ENCODE measurements at regions not wholly inside any gene's neighbourhood (a gene's known extent, or its start where the extent isn't known, plus 50 kb on each side); places are given as distances from the start of the nearest gene placed in this dataset.
A peak's percentile ranks its signal among the peaks of the same experiment; 100 is the strongest.

GRCh38 chr7:58316-58715 is 134.1 kb upstream of the FAM20C start:
- H2AK5ac ChIP-seq (ENCODE audit: low read depth, low read length): no peak overlapping the region
- no peak overlapping the region for H3K18ac ChIP-seq (ENCODE audit: low read length)
- H4K8ac ChIP-seq (ENCODE audit: low read depth, low read length): no peak overlapping the region
- H3K4me2 ChIP-seq (ENCODE audit: insufficient read depth, low read length, poor library complexity, severe bottlenecking): no peak overlapping the region
- H3K27ac ChIP-seq (replicated peaks; ENCODE audit: low read length): no peak overlapping the region
- no peaks in the 10 kb centered on the region for H3K79me1 ChIP-seq (ENCODE audit: low read depth, low read length)
- no peak overlapping the region for H3K9ac ChIP-seq (ENCODE audit: low read depth, low read length, poor library complexity)
- no peak overlapping the region for H3K4me3 ChIP-seq (ENCODE audit: low read length in 2 of 2)
- H3K36me3 ChIP-seq (replicated peaks in 1 of 2; ENCODE audit: control insufficient read depth in 2 of 2, insufficient read depth in 2 of 2, low read length in 2 of 2): no peaks in the 10 kb centered on the region
- no peak overlapping the region for H3K4ac ChIP-seq (ENCODE audit: low read length)
- no peaks in the 10 kb centered on the region for H3K9me3 ChIP-seq (replicated peaks in 1 of 2; ENCODE audit: control insufficient read depth in 2 of 2, insufficient read depth in 1 of 2, low read depth in 1 of 2, low read length in 2 of 2)
- DNase-seq (ENCODE audit: low spot score): no peak
- H3K23ac ChIP-seq (ENCODE audit: low read depth, low read length, poor library complexity): no peak overlapping the region
- H2BK15ac ChIP-seq (ENCODE audit: low read length): no peak overlapping the region
- no peak overlapping the region for H2BK120ac ChIP-seq (ENCODE audit: low read depth, low read length)
- no CpG with 5 or more reads among the region's 7 CpGs for WGBS, 2 donors (ENCODE audit: extremely low coverage in 2 of 2, insufficient read length in 2 of 2, insufficient replicate concordance in 1 of 2)
- H2BK12ac ChIP-seq (ENCODE audit: low read length): no peak overlapping the region
- no peak overlapping the region for H3K14ac ChIP-seq (ENCODE audit: low read length)
- H2AFZ ChIP-seq (ENCODE audit: low read length): no peak overlapping the region
- H2BK5ac ChIP-seq (ENCODE audit: low read length): no peak overlapping the region
- H3K4me1 ChIP-seq (ENCODE audit: control insufficient read depth in 2 of 2, insufficient read depth in 1 of 2, low read depth in 1 of 2, low read length in 2 of 2): peaks cover 0 to 2% of the 10 kb centered on the region in 2 donors
- H3K27me3 ChIP-seq (ENCODE audit: control insufficient read depth in 3 of 3, insufficient read depth in 3 of 3, low read depth in 1 of 3, low read length in 3 of 3): peaks cover 0 to 45% (median 2%) of the 10 kb centered on the region in 3 experiments
- no peak overlapping the region for H4K91ac ChIP-seq (ENCODE audit: low read depth, low read length, poor library complexity)

DNA sequence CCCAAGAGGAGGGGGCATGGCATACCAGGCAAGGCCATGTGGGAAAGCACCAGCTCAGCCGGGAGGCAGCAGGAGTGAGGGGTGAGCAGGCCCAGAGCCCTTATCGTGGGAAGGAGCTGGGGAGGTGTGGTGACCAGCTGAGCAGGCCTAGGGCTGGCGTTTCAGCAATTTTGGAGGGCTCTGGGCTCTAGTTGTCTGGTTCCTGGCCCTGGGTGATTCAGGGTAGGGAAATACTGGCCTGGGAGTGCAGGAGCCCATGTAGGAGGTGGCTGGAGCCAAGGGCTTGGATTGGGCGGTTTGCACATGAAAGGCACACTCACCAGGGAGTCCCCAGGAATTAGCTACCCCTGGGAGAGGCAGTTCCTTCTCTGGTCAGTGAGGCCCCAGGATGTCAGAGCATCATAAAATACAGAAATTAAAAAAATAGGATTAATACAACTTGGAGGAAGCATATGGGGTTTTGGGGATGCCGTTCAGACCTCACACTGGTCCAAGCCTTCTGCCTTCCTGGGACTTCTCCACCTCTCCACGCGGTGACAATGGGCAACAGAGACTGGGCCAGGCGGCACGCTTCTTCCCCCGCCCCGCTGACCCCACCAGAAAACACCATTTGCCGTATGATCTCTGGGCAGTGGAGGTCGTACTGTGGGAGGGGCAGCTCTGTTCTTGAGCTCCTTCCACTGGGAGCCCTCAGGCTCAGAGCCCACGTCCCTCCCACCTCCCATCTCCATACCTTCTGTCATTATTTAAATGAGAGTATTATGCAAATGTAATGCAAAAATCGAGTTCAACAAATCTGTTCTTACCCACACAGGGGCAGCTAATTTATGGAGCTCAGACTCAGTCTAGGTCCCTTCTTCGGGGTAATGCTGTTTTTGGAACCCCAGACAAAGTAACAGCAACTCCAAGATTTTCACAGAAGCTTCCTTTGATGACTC is 133.0 kb upstream of the FAM20C start:
- H3K9ac ChIP-seq (ENCODE audit: low read depth, low read length, poor library complexity): no peak overlapping the region
- no peak overlapping the region for H3K18ac ChIP-seq (ENCODE audit: low read length)
- no peaks in the 10 kb centered on the region for H3K79me1 ChIP-seq (ENCODE audit: low read depth, low read length)
- H2BK12ac ChIP-seq (ENCODE audit: low read length): no peak overlapping the region
- no peak overlapping the region for H2BK120ac ChIP-seq (ENCODE audit: low read depth, low read length)
- H2AK5ac ChIP-seq (ENCODE audit: low read depth, low read length): no peak overlapping the region
- H2AFZ ChIP-seq (ENCODE audit: low read length): no peak overlapping the region
- H4K91ac ChIP-seq (ENCODE audit: low read depth, low read length, poor library complexity): no peak overlapping the region
- peak overlapping the region; percentile 58 for H3K14ac ChIP-seq (ENCODE audit: low read length)
- no peak overlapping the region for H2BK15ac ChIP-seq (ENCODE audit: low read length)
- H3K4me2 ChIP-seq (ENCODE audit: insufficient read depth, low read length, poor library complexity, severe bottlenecking): no peak overlapping the region
- no peak overlapping the region for H2BK5ac ChIP-seq (ENCODE audit: low read length)
- H3K4me3 ChIP-seq (ENCODE audit: low read length in 2 of 2): no peak overlapping the region
- no peak for DNase-seq (ENCODE audit: low spot score)
- H3K27ac ChIP-seq (replicated peaks; ENCODE audit: low read length): no peak overlapping the region
- no CpG with 5 or more reads among the region's 16 CpGs for WGBS, 2 donors (ENCODE audit: extremely low coverage in 2 of 2, insufficient read length in 2 of 2, insufficient replicate concordance in 1 of 2)
- no peaks in the 10 kb centered on the region for H3K36me3 ChIP-seq (replicated peaks in 1 of 2; ENCODE audit: control insufficient read depth in 2 of 2, insufficient read depth in 2 of 2, low read length in 2 of 2)
- peak overlapping the region; percentile 36 for H3K23ac ChIP-seq (ENCODE audit: low read depth, low read length, poor library complexity)
- H3K9me3 ChIP-seq (replicated peaks in 1 of 2; ENCODE audit: control insufficient read depth in 2 of 2, insufficient read depth in 1 of 2, low read depth in 1 of 2, low read length in 2 of 2): no peaks in the 10 kb centered on the region
- H3K4me1 ChIP-seq (ENCODE audit: control insufficient read depth in 2 of 2, insufficient read depth in 1 of 2, low read depth in 1 of 2, low read length in 2 of 2): peaks cover 0 to 2% of the 10 kb centered on the region in 2 donors
- peaks cover 0 to 41% (median 2%) of the 10 kb centered on the region in 3 experiments for H3K27me3 ChIP-seq (ENCODE audit: control insufficient read depth in 3 of 3, insufficient read depth in 3 of 3, low read depth in 1 of 3, low read length in 3 of 3)
- H3K4ac ChIP-seq (ENCODE audit: low read length): no peak overlapping the region
- no peak overlapping the region for H4K8ac ChIP-seq (ENCODE audit: low read depth, low read length)

DNA sequence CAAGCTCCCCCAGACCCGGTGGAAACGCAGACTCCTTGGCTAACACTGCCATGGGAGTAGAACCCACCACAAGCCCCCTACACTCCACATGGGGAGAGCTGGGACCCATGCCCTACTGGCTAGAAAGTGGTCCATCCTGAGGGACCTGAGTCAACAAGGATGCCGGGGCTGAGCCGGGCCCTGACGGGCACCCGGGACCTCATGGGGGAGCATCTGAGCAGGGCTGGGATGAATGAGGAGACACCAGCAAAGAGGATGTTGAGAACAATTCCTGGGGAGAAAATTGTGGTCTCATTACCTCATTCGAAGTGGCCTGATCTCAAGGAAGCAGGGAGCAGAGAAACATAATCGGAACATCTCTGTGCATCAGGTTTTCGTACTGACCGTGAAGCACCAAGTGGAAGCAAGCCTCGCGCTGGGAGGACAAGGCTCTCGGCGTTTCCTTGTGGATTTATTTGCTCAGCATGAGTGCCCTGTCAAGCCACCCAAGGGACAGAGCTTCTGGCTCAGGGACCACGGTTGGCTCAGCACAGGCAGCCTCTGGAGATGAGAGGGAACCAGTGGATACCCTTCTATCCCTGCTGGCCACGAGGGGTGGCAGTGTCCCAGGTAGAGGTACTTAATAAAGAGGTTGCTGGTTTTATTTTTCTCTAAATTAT is 132.2 kb upstream of the FAM20C start:
- Histone ChIP-seq H3K27me3 (ENCODE audit: control insufficient read depth in 3 of 3, insufficient read depth in 3 of 3, low read depth in 1 of 3, low read length in 3 of 3) (peaks cover 0 to 40% (median 2%) of the 10 kb centered on the region in 3 experiments), H3K23ac (ENCODE audit: low read depth, low read length, poor library complexity) (peak overlapping the region; percentile 23), H3K4me3 (ENCODE audit: low read length in 2 of 2) (no peak overlapping the region), H3K18ac (ENCODE audit: low read length) (no peak overlapping the region), H3K4me2 (ENCODE audit: insufficient read depth, low read length, poor library complexity, severe bottlenecking) (no peak overlapping the region), H2AK5ac (ENCODE audit: low read depth, low read length) (no peak overlapping the region), H4K91ac (ENCODE audit: low read depth, low read length, poor library complexity) (no peak overlapping the region), H3K27ac (replicated peaks; ENCODE audit: low read length) (no peak overlapping the region), H2AFZ (ENCODE audit: low read length) (no peak overlapping the region), H2BK120ac (ENCODE audit: low read depth, low read length) (no peak overlapping the region), H3K4me1 (ENCODE audit: control insufficient read depth in 2 of 2, insufficient read depth in 1 of 2, low read depth in 1 of 2, low read length in 2 of 2) (peaks cover 3 to 4% of the 10 kb centered on the region in 2 donors), H3K9me3 (replicated peaks in 1 of 2; ENCODE audit: control insufficient read depth in 2 of 2, insufficient read depth in 1 of 2, low read depth in 1 of 2, low read length in 2 of 2) (no peaks in the 10 kb centered on the region), H2BK12ac (ENCODE audit: low read length) (no peak overlapping the region), H2BK15ac (ENCODE audit: low read length) (no peak overlapping the region), H4K8ac (ENCODE audit: low read depth, low read length) (no peak overlapping the region), H3K9ac (ENCODE audit: low read depth, low read length, poor library complexity) (no peak overlapping the region), H2BK5ac (ENCODE audit: low read length) (no peak overlapping the region), H3K79me1 (ENCODE audit: low read depth, low read length) (no peaks in the 10 kb centered on the region), H3K14ac (ENCODE audit: low read length) (no peak overlapping the region), H3K36me3 (replicated peaks in 1 of 2; ENCODE audit: control insufficient read depth in 2 of 2, insufficient read depth in 2 of 2, low read length in 2 of 2) (no peaks in the 10 kb centered on the region), H3K4ac (ENCODE audit: low read length) (no peak overlapping the region)
- no CpG with 5 or more reads among the region's 16 CpGs for WGBS, 2 donors (ENCODE audit: extremely low coverage in 2 of 2, insufficient read length in 2 of 2, insufficient replicate concordance in 1 of 2)
- DNase-seq (ENCODE audit: low spot score): no peak

DNA sequence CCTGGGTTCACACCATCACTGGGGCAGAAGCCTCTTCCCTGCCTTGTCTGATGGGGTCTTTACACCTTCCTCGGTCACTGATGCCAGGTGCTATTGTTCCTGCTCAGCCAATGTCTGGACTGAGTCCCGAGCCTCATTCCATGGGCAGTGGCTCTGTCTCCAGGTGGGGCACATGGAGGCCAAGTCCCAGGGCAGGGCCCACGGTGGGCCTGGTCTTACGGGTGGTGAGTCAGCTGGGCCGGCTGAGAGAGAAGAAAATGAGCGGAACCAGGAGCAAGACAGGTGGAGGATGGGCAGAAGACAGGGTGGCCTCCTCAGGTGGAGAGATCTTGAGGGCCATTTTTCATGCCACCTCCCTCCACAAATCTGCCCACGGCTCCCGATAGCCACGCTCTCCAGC is 131.7 kb upstream of the FAM20C start:
- H2BK120ac ChIP-seq (ENCODE audit: low read depth, low read length): no peak overlapping the region
- no peaks in the 10 kb centered on the region for H3K36me3 ChIP-seq (replicated peaks in 1 of 2; ENCODE audit: control insufficient read depth in 2 of 2, insufficient read depth in 2 of 2, low read length in 2 of 2)
- no peaks in the 10 kb centered on the region for H3K79me1 ChIP-seq (ENCODE audit: low read depth, low read length)
- no peak overlapping the region for H4K8ac ChIP-seq (ENCODE audit: low read depth, low read length)
- no peak overlapping the region for H3K4me2 ChIP-seq (ENCODE audit: insufficient read depth, low read length, poor library complexity, severe bottlenecking)
- H3K4ac ChIP-seq (ENCODE audit: low read length): no peak overlapping the region
- H2AK5ac ChIP-seq (ENCODE audit: low read depth, low read length): no peak overlapping the region
- H3K4me1 ChIP-seq (ENCODE audit: control insufficient read depth in 2 of 2, insufficient read depth in 1 of 2, low read depth in 1 of 2, low read length in 2 of 2): peaks cover 3 to 4% of the 10 kb centered on the region in 2 donors
- H3K14ac ChIP-seq (ENCODE audit: low read length): no peak overlapping the region
- no peak for DNase-seq (ENCODE audit: low spot score)
- peak overlapping the region; percentile 21 for H3K18ac ChIP-seq (ENCODE audit: low read length)
- H2BK5ac ChIP-seq (ENCODE audit: low read length): no peak overlapping the region
- no peaks in the 10 kb centered on the region for H3K9me3 ChIP-seq (replicated peaks in 1 of 2; ENCODE audit: control insufficient read depth in 2 of 2, insufficient read depth in 1 of 2, low read depth in 1 of 2, low read length in 2 of 2)
- H3K27me3 ChIP-seq (ENCODE audit: control insufficient read depth in 3 of 3, insufficient read depth in 3 of 3, low read depth in 1 of 3, low read length in 3 of 3): peaks cover 0 to 38% (median under 1%) of the 10 kb centered on the region in 3 experiments
- no peak overlapping the region for H2BK15ac ChIP-seq (ENCODE audit: low read length)
- no peak overlapping the region for H2AFZ ChIP-seq (ENCODE audit: low read length)
- H3K9ac ChIP-seq (ENCODE audit: low read depth, low read length, poor library complexity): peak overlapping the region; percentile 6
- H3K23ac ChIP-seq (ENCODE audit: low read depth, low read length, poor library complexity): no peak overlapping the region
- H3K27ac ChIP-seq (replicated peaks; ENCODE audit: low read length): no peak overlapping the region
- H4K91ac ChIP-seq (ENCODE audit: low read depth, low read length, poor library complexity): peak overlapping the region; percentile 68
- peak overlapping the region; percentile 59 for H2BK12ac ChIP-seq (ENCODE audit: low read length)
- H3K4me3 ChIP-seq (ENCODE audit: low read length in 2 of 2): no peak overlapping the region
- WGBS, 2 donors (ENCODE audit: extremely low coverage in 2 of 2, insufficient read length in 2 of 2, insufficient replicate concordance in 1 of 2): no CpG with 5 or more reads among the region's 9 CpGs

Measured in neuronal stem cell (in vitro differentiated cells).